Inflammatory macrophage (primary cell): ENCODE measurements at regions not wholly inside any gene's neighbourhood (a gene's known extent, or its start where the extent isn't known, plus 50 kb on each side); places are given as distances from the start of the nearest gene placed in this dataset.

Experiments
- DNase-seq, 2 donors: peaks; one replicate each; pipeline ENCODE4 v3.0.0-alpha.2; 2020 to 2022

DNA sequence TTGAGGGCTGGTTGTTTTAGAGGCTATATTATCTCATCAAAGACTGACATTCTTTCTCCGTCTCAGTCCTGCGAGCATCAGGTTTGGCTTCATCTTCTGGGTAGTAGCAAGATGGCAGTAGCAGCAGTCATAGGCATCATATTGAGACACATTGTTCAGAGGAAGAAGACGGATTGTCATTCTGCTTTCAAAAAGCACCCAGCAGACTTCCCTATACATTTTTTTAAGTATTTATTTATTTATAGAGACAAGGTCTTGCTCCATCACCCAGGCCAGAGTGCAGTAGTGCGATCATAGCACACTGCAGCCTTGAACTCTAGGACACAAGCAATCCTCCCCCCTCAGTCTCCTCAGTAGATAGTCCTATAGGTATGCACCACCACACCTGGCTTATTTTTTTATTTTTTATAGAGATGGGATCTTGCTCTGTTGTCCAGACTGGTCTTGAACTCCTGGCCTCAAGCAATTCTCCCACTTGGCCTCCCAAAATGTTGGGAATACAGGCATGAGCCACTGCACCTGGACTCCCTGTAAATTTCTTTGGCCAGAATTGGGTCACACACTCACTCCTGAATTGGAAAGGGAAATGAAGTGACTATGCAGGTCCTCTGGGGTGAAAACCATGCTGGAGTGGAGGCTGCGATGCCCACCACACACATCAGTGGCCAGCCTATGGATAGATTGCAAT lies 125.4 kb downstream of the SLC38A6 start:
- peak; percentile 52 to 65 for DNase-seq

- DNase-seq = peak; percentile 32 to 36
These were observed 123.3 kb downstream of the SLC38A6 start for GRCh38 chr14:61104358-61104757.

DNA sequence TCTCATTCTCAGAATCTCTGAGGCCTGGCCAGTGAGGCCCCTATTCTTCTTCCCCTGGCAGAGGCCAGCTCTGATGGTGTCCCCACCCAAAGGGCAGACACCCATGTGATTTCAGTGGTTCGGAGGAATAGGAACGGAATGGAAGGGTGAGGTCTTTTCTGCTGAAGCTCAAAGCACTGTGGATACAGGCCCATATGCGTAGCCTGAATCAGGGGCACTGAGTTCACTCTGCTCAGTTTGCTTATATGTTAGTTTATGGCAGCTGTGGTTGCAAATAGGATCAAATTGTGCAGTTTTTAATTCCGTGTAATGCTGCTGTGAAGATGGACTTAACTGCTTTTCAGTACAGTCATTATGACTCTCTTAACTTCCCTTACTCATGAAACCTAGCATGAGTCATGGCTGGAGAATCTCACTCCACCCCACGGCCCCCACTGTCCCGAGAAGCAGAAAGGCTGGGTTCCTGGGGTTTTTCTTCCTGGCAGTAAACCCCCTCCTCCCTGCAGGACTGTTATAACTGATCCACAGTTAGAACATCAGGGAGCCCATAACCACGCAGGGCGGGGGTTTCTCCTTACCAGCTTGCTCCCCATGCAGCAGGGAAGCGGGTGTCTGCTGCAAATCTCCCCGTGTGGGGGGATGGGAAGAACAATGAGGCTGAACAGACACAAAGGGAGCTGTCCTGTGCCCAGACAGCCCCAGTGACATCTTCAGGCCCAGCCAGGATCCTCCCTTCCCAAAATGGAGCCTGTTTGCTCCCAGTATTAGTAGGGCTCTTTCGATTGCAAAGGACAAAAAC lies 122.7 kb downstream of the SLC38A6 start:
- peak; percentile 79 to 89 for DNase-seq

- DNase-seq = no peak
These were observed 121.8 kb downstream of the SLC38A6 start for GRCh38 chr14:61102549-61103466.
